Retinal pigment epithelial cell (primary cell): ENCODE measurements at regions not wholly inside any gene's neighbourhood (a gene's known extent, or its start where the extent isn't known, plus 50 kb on each side); places are given as distances from the start of the nearest gene placed in this dataset.

Experiments
- DNase-seq: peaks from one replicate; pipeline ENCODE4 v3.0.0-alpha.2; 2010; ENCODE audit warnings: low read depth
- H3K4me3 ChIP-seq: 2 replicates; pipeline ENCODE4 v1.5.1; 2011; ENCODE audit warnings: mild to moderate bottlenecking, low read length, control low read depth, moderate library complexity
- CTCF ChIP-seq: conservative IDR thresholded peaks from 2 replicates; pipeline ENCODE4 v1.5.1; 2011; ENCODE audit warnings: low read depth, low read length, control low read depth, inconsistent platforms

GRCh38 chr13:62663767-62664166 lies 1248.1 kb upstream of the PCDH20 start:
- no peak overlapping the region for H3K4me3 ChIP-seq
- TF ChIP-seq CTCF: no peak
- DNase-seq: no peak

- DNase-seq: no peak
- TF ChIP-seq CTCF: no peak
- no peak overlapping the region for H3K4me3 ChIP-seq
Observed at GRCh38 chr13:62659365-62659764, 1243.7 kb upstream of the PCDH20 start.

GRCh38 chr13:62653371-62653770 lies 1237.7 kb upstream of the PCDH20 start:
- TF ChIP-seq CTCF: no peak
- no peak overlapping the region for H3K4me3 ChIP-seq
- DNase-seq: no peak

GRCh38 chr13:62643799-62644524 lies 1228.3 kb upstream of the PCDH20 start:
- no peak for TF ChIP-seq CTCF
- no peak overlapping the region for H3K4me3 ChIP-seq
- no peak for DNase-seq

GRCh38 chr13:62643007-62643483 lies 1227.4 kb upstream of the PCDH20 start:
- TF ChIP-seq CTCF: no peak
- H3K4me3 ChIP-seq: no peak overlapping the region
- DNase-seq: peak; percentile 76

- DNase-seq: no peak
- H3K4me3 ChIP-seq: no peak overlapping the region
- TF ChIP-seq CTCF: no peak
Observed at GRCh38 chr13:62635161-62635560, 1219.5 kb upstream of the PCDH20 start.

GRCh38 chr13:62633448-62633847 lies 1217.8 kb upstream of the PCDH20 start:
- no peak overlapping the region for H3K4me3 ChIP-seq
- DNase-seq: no peak
- TF ChIP-seq CTCF: no peak
